ENCODE measurements at regions not wholly inside any gene's neighbourhood (a gene's known extent, or its start where the extent isn't known, plus 50 kb on each side); places are given as distances from the start of the nearest gene placed in this dataset.

GRCh38 chr2:71878626-71879508 is 268.8 kb downstream of the CYP26B1 start:
- Mint-ChIP-seq H3K9me3 (no peaks in the 10 kb centered on the region), H3K4me1 (peaks cover 23% of the 10 kb centered on the region), H3K27ac (no peak overlapping the region), H3K27me3 (ENCODE audit: low read depth) (peaks cover 70% of the 10 kb centered on the region), H3K4me3 (no peak overlapping the region), H3K36me3 (ENCODE audit: low read depth) (no peaks in the 10 kb centered on the region)
- no peak for TF ChIP-seq CTCF (IDR thresholded peaks at IDR 0.05; ENCODE audit: unreplicated experiment in 3 of 3)

DNA sequence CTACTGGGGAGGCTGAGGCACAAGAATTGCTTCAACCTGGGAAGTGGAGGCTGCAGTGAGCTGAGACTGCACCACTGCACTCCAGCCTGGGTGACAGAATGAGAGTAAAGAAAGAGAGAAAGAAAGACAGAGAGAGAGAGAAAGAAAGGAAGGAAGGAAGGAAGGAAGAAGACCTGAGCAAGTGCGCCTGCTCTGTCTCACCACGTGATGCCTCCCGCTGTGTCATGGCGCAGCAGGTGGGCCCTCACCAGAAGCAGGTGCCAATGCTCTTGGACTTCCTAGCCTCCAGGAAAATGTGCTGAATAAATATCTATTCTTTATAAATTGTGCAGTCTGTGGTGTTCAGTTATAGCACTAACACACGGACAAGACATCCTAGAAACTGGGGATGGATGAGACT is 270.0 kb downstream of the CYP26B1 start:
- TF ChIP-seq CTCF (IDR thresholded peaks at IDR 0.05; ENCODE audit: unreplicated experiment in 3 of 3) = no peak
- Mint-ChIP-seq H3K4me3 (no peak overlapping the region), H3K4me1 (peaks cover 16% of the 10 kb centered on the region), H3K36me3 (ENCODE audit: low read depth) (no peaks in the 10 kb centered on the region), H3K9me3 (no peaks in the 10 kb centered on the region), H3K27me3 (ENCODE audit: low read depth) (peaks cover 69% of the 10 kb centered on the region), H3K27ac (no peak overlapping the region)

GRCh38 chr2:71876542-71877451 is 270.9 kb downstream of the CYP26B1 start:
- H3K27me3 Mint-ChIP-seq (ENCODE audit: low read depth) = peaks cover 67% of the 10 kb centered on the region
- no peak for TF ChIP-seq CTCF (IDR thresholded peaks at IDR 0.05; ENCODE audit: unreplicated experiment in 3 of 3)
- H3K4me3 Mint-ChIP-seq = no peak overlapping the region
- no peaks in the 10 kb centered on the region for H3K36me3 Mint-ChIP-seq (ENCODE audit: low read depth)
- no peaks in the 10 kb centered on the region for H3K9me3 Mint-ChIP-seq
- H3K27ac Mint-ChIP-seq = no peak overlapping the region
- H3K4me1 Mint-ChIP-seq = peaks cover 11% of the 10 kb centered on the region

GRCh38 chr2:71872466-71873051 is 275.1 kb downstream of the CYP26B1 start:
- H3K36me3 Mint-ChIP-seq (ENCODE audit: low read depth) = no peaks in the 10 kb centered on the region
- no peaks in the 10 kb centered on the region for H3K9me3 Mint-ChIP-seq
- peaks cover 12% of the 10 kb centered on the region for H3K4me1 Mint-ChIP-seq
- no peak for TF ChIP-seq CTCF (IDR thresholded peaks at IDR 0.05; ENCODE audit: unreplicated experiment in 3 of 3)
- no peak overlapping the region for H3K27ac Mint-ChIP-seq
- H3K4me3 Mint-ChIP-seq = no peak overlapping the region
- peaks cover 83% of the 10 kb centered on the region for H3K27me3 Mint-ChIP-seq (ENCODE audit: low read depth)

- no peaks in the 10 kb centered on the region for H3K36me3 Mint-ChIP-seq (ENCODE audit: low read depth)
- H3K4me1 Mint-ChIP-seq = peaks cover 18% of the 10 kb centered on the region
- TF ChIP-seq CTCF (IDR thresholded peaks at IDR 0.05; ENCODE audit: unreplicated experiment in 3 of 3) = no peak
- no peaks in the 10 kb centered on the region for H3K9me3 Mint-ChIP-seq
- no peak overlapping the region for H3K4me3 Mint-ChIP-seq
- H3K27ac Mint-ChIP-seq = no peak overlapping the region
- H3K27me3 Mint-ChIP-seq (ENCODE audit: low read depth) = peaks cover 76% of the 10 kb centered on the region
These were observed 282.2 kb downstream of the CYP26B1 start for GRCh38 chr2:71865391-71865965.

Measured in nephron (organoid).